ENCODE measurements at regions not wholly inside any gene's neighbourhood (a gene's known extent, or its start where the extent isn't known, plus 50 kb on each side); places are given as distances from the start of the nearest gene placed in this dataset.

- DNase-seq, result no peak
Measured at GRCh38 chr10:2850202-2850601, 217.1 kb upstream of the PFKP start.

DNA sequence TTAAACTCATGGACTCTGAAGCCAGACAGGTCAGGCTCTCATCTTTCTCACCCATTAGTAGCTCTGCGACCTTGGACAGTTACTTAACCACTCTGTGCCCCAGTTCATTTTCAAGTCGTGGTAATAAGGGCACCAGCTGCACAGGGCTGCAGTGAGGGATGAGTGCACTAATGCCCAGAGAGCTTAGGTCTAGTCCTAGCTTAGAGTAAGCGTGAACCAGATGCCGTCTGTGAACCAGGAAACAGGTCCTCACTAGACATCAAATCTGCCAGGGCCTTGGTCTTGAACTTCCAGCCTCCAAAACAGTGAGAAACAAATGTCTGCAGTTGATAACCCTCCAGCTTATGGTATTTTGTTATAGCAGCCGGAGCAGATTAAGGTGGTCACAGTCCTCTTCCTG, 222.4 kb upstream of the PFKP start:
- DNase-seq, result no peak

DNA sequence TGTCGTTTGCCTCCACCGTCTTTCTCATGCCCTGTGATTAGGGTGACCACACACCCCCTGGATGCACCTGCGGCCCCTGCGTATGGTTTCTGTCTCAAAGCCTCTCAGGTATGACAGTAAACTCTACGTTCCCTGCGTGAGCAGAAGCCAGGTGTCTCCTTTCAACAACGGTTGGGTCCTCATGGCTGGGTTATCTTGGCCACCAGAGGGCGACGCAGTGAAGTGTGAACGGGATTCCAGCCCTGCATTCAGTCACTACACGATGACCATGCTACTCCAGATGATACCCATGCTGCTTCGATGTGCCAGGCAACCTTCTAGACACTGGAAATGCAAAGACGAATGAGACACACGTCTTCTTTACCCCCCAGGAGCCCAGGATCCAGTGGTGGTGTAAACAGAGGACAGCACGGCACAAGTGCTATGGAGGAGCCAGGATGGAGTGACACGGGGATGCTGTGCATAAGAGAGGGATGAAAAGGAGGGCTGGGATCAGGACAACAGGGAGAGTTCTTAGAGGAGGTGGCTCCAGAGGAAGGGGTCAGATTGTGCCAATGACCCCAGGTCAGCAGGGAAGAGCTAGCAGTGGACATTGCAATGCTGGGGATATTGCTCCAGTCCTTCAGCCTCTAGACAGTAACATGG, 228.1 kb upstream of the PFKP start:
- peak in 1 of 2 donors; percentile 16 for DNase-seq

- DNase-seq, result no peak
Measured at GRCh38 chr10:2837674-2838073, 229.7 kb upstream of the PFKP start.

GRCh38 chr10:2836921-2837662, 230.3 kb upstream of the PFKP start:
- DNase-seq, result no peak

GRCh38 chr10:2834214-2834613, 233.1 kb upstream of the PFKP start:
- no peak for DNase-seq

GRCh38 chr10:2831509-2831908, 235.8 kb upstream of the PFKP start:
- DNase-seq, result no peak

GRCh38 chr10:2828741-2829140, 238.6 kb upstream of the PFKP start:
- DNase-seq, result no peak

GRCh38 chr10:2826675-2827074, 240.7 kb upstream of the PFKP start:
- no peak for DNase-seq

DNA sequence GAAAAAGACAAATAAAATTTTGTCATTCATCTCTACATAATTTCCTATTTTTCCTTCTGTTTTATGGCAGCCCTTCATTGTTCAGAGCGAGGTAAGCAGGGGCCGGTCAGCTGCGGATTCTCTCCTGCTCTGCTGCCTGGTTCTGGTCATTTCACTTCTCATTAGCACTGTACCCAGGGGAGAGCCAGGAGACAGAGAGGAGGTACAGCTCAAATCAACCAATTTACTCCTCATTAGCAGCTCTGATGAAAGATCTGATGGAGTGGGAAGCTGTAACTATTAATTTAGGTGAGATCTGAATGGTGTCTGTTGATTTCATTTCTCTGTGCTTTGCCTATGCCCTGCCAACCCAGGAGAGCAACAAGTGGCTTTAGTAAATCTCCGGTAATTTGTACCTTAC, 241.5 kb upstream of the PFKP start:
- DNase-seq, result no peak

DNA sequence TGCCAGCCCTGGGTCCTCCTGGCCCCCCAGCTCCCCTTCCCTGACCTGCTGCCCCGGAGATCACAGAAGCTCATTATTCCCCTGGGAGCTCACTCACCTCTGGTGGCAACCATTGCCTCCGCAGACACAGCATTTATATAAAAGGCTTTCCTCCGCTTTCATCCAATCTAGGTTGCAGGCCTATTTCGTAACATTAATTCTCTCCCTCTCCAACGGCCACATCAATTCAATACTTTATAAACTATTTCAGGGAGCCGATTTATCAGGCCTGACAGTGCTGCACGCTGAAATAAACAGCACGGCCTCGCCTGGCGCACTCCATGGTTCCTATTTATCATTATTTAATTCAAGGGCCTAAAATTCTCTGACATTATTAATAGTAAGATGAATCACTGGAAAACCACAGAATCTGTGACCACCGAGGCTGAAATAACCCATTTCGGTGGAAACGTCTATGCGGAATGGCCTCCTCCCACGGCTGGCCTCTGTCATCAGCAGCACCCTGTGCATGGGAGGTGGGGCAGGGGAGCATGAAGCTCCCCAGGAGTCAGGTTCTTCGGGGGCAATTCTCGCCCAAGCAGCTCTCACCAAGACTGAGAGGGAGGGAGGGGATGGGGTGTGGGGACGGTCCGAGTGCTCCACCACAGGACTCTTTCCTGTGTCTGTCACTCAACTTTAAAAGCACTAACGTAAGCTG, 249.3 kb upstream of the PFKP start:
- DNase-seq, result no peak

DNA sequence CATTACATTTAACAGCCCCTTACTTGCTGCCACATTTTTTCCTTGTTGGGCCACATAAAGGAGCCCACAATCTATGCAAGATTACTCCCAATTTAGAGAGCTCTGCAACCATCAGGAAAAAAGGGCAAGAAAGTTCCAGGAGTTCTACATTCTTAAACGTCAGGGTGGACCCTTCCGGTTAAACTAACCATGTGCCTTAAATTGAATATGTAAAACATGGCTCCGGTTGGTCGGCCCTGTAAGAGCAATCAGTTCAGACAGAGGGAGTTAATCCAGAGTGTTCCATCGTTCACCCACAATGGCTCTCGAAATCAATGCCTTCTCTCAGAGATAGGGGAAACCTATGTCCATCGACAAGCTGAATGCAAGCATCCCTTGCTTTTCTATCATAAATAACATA, 253.7 kb upstream of the PFKP start:
- DNase-seq, result no peak

DNA sequence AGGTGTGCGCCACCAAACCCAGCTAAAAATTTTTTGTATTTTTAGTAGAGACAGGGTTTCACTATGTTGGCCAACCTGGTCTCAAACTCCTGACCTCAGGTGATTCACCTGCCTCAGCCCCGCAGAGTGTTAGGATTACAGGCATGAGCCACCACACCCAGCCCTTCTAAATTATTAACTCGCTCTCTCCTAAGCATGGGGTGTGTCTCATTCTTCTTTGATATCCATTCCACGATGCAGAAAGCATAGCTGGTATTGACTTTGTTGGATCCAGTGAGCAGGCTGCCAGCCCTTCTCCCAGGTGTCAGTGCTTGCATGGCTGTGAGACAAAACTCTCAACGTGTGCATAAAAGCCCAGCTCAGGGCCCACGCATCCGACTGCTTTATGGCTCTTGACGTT, 254.1 kb upstream of the PFKP start:
- DNase-seq, result no peak

- no peak for DNase-seq
Measured at GRCh38 chr10:2812631-2813030, 254.7 kb upstream of the PFKP start.

DNA sequence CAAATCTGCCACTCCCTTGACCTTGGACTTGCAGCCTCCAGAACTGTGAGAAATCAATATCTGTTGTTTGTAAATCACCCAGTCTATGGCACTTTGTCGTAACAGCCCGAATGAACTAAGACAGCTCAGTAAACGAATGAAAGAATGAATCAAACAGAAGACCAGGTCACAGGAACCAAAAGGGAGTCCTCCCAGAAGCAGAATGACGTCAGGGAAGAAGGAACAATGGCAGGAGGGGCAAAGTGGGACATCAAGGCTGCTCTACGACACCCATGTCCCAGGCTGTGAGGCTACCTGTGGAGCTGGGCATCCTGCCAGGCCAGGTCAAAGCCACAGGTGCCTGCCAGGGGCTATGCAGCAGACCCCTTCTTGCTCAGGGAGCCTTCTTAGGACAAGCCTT, 267.2 kb upstream of the PFKP start:
- DNase-seq, result no peak

DNA sequence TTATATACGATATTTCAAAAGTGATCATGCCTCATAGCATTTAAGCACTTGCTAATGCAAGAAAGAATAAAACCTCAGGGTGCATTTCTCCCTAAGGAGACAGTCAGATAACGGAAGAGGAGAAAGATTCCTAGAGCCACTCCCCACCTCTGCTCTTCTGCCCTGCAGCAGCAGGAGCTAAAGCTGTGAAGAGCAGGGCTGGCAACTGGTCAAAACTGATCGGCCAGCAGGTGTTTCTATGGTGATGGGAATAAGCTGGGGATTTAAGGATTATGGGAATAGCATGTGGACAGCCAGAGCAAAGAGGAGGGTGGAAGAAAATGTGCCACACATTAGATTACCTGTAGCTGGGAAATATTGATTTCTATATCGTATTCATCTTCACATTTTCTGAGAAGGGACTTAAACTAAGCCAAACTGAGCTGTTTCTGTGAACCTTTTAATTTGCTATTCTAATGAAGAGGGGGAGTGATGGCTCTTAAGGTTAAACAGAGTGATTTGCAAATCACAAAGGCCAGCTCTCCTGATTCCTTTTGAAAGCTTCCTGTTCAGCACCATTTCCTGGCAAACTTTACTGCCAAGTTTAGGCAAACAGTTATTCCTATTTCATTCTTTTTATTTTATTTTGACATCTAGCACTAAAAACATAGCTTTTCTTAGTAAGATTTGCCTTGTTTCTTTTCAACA, 268.9 kb upstream of the PFKP start:
- DNase-seq, result no peak

GRCh38 chr10:2791774-2792443, 275.4 kb upstream of the PFKP start:
- DNase-seq, result no peak

DNA sequence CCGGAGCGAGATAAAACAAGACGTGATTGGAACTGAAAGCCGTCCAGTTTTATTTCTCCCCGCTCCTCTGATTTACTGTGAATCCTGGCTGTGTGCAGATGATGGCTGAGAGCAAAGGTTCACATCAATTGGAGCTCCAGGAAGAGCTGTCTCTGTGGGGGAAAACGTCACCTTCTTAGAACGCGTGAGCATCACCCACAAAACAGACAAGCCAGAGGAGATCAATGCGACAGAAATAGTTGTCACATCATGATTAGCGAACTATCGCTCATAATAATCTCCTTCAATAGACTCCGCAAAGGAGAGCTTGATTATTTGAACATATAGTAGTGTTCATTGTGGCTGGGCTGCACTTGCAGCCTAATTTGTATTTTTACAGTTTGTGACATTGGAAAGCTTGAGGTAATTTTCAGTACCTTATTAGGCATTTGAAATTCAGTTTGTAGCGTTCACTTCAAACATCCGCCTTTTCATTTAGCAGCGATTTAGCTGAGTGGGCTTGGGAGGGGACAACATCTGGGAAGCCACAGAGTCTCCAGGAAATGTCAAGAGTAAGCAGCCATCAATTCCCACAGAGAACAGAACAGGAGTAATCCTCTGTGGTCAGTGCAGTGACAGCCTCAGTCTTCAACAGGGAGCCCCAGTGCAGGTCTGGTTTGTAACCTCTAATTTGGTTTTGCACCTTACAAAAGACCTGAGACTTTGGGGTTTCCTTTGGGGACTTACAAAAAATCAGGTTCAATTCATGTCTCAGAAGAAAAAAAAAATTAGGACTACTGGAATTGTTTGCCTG, 276.8 kb upstream of the PFKP start:
- no peak for DNase-seq

- no peak for DNase-seq
Measured at GRCh38 chr10:2786251-2786650, 281.1 kb upstream of the PFKP start.

DNA sequence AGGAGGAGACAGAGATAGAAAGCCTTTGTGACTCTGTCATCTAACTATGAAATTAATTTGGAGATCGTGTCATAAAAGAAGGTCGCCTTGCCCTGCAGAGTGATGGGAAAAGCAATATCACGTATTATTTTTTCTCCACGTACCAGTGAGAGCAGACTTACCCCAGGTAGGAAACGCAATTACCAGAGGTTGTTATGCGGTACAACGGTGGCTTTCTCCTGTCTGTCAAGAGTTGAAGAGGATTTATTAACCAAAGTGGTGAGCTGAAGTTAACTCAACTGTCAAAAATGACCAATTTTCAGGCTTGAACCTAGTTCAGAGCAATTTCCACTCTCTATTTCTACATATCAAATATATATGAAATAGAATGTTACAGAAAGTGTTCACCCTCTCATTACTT, 282.6 kb upstream of the PFKP start:
- DNase-seq, result no peak

DNA sequence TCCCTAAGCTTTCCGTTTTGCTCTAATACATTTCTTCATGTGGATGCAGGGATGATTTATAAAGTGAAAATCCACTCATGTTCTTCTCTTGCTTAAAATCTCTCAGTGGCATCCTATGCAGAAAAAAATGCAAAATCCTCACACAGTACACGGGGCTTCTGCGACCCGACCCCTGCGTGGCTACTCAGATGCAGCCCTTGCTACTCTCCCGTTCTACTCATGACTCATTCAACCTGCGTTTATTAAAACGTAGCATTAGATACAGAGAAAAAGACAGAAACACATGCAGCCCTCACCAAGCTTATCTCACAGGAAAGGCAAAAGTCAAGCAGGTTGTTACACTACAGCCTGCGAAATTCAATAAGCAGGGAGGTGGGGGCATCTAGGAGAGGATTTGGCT, 284.4 kb upstream of the PFKP start:
- DNase-seq, result no peak

- no peak for DNase-seq
Measured at GRCh38 chr10:2782265-2782664, 285.1 kb upstream of the PFKP start.
